GM19467 (cell line): ENCODE measurements at regions not wholly inside any gene's neighbourhood (a gene's known extent, or its start where the extent isn't known, plus 50 kb on each side); places are given as distances from the start of the nearest gene placed in this dataset.

Experiments used
- ATAC-seq: cut with Tn5 transposase; IDR thresholded peaks from one replicate; pipeline ENCODE4 v1.9.1; 2021; ENCODE audit warnings: mild to moderate bottlenecking, moderate library complexity; ENCODE audit not compliant: unreplicated experiment

- ATAC-seq, result no peak
Measured at GRCh38 chr6:163904186-163904585, 489.7 kb downstream of the QKI start.

GRCh38 chr6:163903541-163903940 is 489.0 kb downstream of the QKI start:
- ATAC-seq, result no peak

- no peak for ATAC-seq
Measured at GRCh38 chr6:163902993-163903392, 488.5 kb downstream of the QKI start.

- no peak for ATAC-seq
Measured at GRCh38 chr6:163901681-163902080, 487.2 kb downstream of the QKI start.

GRCh38 chr6:163900570-163900969 is 486.1 kb downstream of the QKI start:
- ATAC-seq, result no peak

GRCh38 chr6:163897669-163898068 is 483.2 kb downstream of the QKI start:
- no peak for ATAC-seq

GRCh38 chr6:163897030-163897429 is 482.5 kb downstream of the QKI start:
- no peak for ATAC-seq

GRCh38 chr6:163895162-163895561 is 480.6 kb downstream of the QKI start:
- no peak for ATAC-seq

- no peak for ATAC-seq
Measured at GRCh38 chr6:163893609-163894189, 479.2 kb downstream of the QKI start.

- no peak for ATAC-seq
Measured at GRCh38 chr6:163892824-163893561, 478.5 kb downstream of the QKI start.

- no peak for ATAC-seq
Measured at GRCh38 chr6:163889904-163890514, 475.5 kb downstream of the QKI start.

GRCh38 chr6:163888030-163888819 is 473.7 kb downstream of the QKI start:
- no peak for ATAC-seq

- no peak for ATAC-seq
Measured at GRCh38 chr6:163886428-163886827, 471.9 kb downstream of the QKI start.

- no peak for ATAC-seq
Measured at GRCh38 chr6:163883984-163884383, 469.5 kb downstream of the QKI start.

- ATAC-seq, result no peak
Measured at GRCh38 chr6:163878698-163879097, 464.2 kb downstream of the QKI start.

GRCh38 chr6:163877877-163878639 is 463.5 kb downstream of the QKI start:
- no peak for ATAC-seq

GRCh38 chr6:163876391-163876790 is 461.9 kb downstream of the QKI start:
- ATAC-seq, result no peak

- ATAC-seq, result no peak
Measured at GRCh38 chr6:163874784-163875183, 460.3 kb downstream of the QKI start.

GRCh38 chr6:163872335-163872734 is 457.8 kb downstream of the QKI start:
- ATAC-seq, result no peak

- ATAC-seq, result no peak
Measured at GRCh38 chr6:163871616-163872015, 457.1 kb downstream of the QKI start.
